Glomerular visceral epithelial cell (primary cell): ENCODE measurements at regions not wholly inside any gene's neighbourhood (a gene's known extent, or its start where the extent isn't known, plus 50 kb on each side); places are given as distances from the start of the nearest gene placed in this dataset.
"Not testable (repeated sequence)": the region's sequence is repeated elsewhere in the genome, so short reads cannot be mapped to it uniquely, and the experiment has no call there.

Experiments used
- DNase-seq: peaks from one replicate; pipeline ENCODE4 v3.0.0-alpha.2; 2016; ENCODE audit errors: extremely low spot score

DNA sequence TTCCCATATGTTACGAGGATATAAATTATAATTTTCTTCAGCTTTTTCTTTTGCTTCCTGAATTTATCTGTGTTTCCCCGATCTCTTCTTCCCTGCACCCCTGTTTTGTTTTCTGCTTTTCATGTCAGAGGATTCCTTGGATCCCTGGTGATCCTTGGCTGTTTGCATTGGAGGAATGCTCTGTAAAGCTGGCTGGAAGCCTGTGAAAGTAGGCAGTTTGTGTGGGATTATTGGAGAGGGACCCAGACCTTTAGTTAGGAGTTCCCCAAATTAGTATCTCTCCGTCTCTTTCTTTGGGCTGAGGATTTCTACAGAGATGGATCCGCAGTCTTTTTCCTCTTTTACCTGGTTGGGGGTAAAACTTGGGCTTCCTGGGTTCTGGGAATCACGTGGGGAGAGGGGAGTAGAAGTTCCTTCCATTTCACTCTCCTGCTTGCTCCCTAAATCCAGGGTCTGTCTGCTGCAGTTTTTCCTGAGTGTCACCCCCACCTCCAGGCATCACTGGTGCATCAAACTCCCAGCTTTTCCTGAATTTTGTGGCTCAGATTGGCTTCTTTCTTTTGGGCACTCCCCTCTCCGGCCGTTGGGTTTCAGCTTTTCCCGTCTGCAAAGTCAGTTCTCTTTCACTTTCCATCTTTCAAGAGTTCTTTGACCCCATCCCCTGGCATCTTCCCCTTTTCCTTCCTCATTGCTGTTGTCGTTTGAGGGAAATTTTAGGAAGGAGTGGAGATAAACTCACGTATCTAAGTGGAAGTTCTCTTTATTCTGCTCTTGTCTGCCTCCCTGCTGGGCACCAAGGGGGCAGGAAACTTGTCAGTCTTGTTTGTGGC is 79.1 kb upstream of the ALX4 start:
- no peak for DNase-seq

- no peak for DNase-seq
Observed at GRCh38 chr11:44389963-44390605, 80.1 kb upstream of the ALX4 start.

DNA sequence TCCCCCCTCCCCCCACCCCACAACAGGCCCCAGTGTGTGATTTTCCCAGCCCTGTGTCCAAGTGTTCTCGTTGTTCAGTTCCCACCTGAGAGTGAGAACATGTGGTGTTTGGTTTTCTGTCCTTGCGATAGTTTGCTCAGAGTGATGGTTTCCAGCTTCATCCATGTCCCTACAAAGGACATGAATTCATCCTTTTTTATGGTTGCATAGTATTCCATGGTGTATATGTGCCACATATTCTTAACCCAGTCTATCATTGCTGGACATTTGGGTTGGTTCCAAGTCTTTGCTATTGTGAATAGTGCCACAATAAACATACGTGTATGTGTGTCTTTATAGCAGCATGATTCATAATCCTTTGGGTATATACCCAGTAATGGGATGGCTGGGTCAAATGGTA is 81.1 kb upstream of the ALX4 start:
- not testable (repeated sequence) for DNase-seq

DNA sequence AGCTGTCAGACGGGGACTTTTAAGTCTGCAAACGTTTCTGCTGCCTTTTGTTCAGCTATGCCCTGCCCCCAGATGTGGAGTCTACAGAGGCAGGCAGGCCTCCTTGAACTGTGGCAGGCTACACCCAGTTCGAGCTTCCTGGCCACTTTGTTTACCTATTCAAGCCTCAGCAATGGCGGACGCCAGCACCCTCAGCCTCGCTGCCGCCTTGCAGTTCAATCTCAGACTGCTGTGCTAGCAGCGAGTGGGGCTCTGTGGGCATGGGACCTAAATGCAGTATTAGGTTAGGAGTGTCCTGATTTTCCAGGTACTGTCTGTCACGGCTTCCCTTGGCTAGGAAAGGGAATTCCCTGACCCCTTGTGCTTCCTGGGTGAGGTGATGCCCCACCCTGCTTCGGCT is 86.8 kb upstream of the ALX4 start:
- DNase-seq = not testable (repeated sequence)

GRCh38 chr11:44397586-44398178 is 87.7 kb upstream of the ALX4 start:
- no peak for DNase-seq

DNA sequence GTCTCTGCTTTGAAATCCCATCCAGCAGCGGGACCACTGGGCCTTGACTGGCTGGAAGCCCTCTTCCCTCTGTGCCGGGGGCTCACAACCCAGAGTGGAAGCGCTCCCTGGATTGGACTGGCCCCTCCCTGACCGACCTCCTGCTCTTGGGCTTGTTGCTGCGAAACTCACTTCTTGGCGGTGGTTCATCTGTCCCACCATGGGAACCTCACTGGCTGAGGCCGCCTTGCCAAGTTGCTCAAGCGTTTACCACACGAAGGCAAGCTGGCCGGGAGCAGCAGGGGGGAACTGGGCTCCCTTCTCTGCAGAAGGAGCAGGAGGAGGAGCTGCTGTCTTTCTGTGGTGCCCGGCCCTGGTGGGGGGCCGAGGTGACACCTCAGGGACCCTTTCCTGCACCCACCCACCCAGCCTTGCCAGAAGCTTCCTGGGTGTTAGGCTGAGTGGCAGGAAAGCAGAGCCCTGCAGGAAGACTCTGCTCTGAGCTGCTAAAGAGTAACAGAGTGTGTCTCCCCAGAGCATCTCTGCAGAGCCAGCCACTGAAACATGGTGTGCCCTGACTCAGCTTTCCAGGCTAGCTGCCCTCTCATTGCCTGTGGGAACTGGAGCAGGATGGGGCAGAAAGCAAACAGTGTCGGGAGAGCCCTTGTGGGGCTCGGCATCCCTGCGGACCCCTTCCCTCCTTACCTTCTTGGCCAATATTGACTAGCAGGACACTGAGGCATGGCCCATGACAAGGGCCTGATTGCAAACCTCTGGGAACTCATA is 88.5 kb upstream of the ALX4 start:
- peak; percentile 29 for DNase-seq

DNA sequence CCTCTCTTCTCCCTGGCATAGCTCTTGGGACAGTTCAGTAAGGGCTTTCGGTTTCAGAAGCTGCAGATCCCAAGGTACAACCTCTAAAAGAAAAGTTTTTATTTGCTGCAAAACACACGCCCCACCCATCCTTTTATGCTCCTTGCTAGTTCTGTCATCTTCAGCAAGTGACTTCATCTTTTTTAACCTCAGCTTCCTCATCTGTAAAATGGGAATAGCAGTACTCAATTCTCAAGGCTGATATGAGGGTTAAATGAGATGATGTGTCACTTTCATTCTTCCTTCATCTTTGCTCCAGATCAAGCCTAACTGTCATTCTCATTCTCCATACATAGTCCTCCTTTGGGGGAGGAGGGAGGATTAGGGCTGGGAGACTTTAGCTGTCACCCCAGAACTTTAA is 90.0 kb upstream of the ALX4 start:
- no peak for DNase-seq

DNA sequence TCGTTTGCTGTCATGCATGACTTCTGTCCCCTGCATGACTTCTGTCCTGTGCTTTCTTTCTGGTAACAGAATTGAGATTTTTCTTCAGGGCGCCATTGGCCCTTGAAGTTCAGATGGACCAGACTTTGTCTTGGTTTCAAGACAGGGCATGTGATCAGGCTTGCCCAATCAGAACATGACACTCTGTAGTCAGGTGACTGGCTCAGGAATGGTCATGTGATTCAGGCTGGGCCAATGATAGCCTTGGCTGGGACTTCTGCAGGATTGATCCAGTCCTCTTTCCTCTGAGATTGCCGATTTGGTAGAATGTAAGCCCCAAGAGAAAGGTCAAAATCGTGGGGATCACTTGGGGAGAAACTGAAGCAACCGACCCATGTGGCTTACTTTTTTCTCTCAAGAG is 90.5 kb upstream of the ALX4 start:
- no peak for DNase-seq

- DNase-seq = no peak
Observed at GRCh38 chr11:44402466-44403075, 92.6 kb upstream of the ALX4 start.

DNA sequence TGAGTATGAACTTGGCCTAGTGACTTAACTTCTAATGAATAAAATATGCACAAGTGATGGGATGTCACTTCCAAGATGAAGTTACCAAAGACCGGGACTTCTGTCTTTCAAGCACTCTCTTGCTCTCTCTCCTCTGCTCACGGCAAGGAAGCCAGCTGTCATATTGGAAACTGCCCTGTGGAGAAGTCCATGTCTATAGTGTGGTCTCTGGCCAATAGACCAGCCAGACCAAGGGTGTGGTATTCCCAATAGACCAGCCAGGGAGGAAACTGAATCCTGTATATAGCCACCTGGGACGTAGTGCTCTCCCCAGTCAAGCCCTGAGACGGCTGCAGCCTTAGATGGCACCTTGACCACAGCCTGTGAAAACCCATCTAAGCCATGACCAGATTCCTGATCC is 93.2 kb upstream of the ALX4 start:
- DNase-seq = no peak

DNA sequence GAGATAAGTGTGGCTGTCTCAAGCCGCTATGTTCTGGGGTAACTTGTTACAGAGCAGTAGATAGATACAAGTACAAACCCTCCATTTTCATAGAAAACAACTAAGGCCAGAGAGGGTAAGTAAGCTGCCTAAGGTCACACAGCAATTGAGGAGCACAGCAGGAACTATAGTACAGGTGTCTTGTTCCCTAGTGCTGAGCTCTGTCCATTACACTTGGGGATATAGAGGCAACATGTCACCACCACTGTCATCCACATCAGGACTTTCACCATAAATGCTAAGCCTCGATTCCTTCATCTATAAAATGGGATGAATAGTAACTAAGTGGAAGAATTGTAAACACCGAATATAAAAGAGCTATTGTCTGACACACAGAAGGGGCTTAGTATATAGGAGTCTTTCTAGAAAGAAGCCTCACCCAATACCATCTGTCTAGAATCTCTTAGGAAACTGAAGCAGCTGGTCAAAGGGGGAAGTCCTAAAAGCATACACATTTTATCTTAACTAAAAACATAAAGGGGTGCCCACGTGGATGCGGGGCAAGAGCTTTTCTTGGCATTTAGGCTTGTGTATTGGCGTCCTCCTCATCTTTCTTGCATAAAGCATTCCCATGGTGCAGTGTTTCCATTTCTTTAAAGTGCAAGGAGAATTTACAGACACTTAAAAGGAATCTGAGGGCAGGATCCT is 93.8 kb upstream of the ALX4 start:
- DNase-seq = no peak

GRCh38 chr11:44404301-44404700 is 94.4 kb upstream of the ALX4 start:
- DNase-seq = no peak

DNA sequence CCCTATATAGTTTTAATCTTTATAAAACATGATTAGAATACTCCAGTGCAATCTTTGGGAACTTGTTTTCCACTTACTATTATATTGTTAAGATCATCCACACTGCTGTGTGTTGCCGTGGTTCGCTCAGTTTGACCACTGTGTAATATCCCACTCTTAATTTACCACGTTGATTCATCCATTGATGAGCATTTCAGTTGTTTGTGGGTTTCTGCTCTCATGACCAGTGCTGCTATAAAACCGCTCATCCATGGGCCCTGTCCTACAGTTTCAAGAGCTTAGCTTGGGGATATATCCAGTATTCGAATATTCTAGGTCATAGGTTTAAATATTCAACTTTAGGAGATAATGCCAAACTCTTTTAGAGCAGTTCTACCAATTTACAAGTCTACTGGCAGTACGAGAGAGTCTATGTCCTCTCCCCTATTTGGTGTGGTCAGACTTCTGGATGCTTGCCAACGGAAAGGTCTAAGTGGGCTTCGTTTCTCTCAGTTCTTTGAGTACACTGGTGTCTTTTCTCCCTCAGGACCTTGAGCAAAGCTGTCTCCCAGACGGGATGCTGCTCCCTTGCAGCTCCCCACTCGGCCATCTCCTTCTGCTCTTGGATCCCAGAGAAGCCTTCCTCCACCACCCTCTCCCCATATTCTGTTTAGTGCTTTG is 94.9 kb upstream of the ALX4 start:
- DNase-seq = peak; percentile 7

DNA sequence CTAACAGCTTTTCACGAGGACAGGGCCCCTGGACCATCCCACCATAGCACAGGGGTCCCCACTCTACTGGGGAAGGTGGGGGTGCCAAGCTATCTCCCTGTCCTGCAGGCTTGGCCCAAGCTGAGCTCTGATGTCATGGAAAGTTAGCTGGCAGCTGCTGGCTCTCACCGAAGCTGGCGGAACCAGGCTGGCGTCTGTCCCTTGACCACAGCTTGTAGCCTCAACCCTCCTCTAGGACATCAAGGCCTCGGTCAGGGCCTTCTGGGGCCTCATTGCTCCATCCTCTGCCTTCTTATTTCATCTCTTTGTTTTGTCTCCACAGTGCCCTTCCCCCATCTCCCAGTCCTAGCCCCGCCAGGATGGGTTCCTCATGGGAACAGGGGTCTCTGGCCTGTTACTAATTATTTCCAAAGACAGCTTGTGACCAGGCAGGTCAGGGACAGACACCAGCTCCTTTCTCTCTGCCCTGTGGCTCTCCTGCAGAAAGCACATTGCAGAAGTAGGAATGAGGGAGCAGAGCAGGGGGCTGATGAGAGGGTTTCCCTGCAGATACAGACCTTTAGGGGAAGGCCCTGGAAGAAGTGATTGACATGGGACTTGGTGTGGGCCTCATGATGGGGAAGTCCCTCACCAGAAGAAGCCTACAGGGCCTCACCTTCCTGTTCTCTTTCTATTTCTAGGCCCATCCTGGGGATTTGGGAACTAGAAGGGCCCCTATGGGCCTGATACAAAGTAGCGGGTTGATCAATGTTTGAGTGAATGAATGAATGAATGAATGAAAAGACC is 97.5 kb upstream of the ALX4 start:
- DNase-seq = no peak

DNA sequence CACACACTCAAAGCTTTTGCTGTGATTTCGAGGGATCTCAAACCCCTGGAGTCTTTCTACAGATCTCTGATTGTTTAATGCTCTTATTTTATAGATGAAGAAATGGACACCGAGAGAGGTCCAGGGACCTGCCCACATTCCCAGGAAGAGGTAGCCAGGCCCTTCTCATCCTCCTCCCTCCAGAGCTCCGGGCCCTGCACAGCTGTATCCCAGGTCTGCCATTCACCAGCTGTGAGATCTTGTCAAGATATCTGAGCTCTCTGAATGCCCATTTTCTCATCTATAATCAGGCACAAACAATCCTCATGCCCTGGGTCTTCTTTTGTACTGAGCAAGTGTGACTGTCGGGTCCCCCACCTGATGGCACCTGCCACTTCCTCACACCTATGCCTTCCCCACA is 98.2 kb upstream of the ALX4 start:
- no peak for DNase-seq

GRCh38 chr11:44408711-44409470 is 99.0 kb upstream of the ALX4 start:
- peak; percentile 2 for DNase-seq

- DNase-seq = no peak
Observed at GRCh38 chr11:44409558-44410236, 99.8 kb upstream of the ALX4 start.

DNA sequence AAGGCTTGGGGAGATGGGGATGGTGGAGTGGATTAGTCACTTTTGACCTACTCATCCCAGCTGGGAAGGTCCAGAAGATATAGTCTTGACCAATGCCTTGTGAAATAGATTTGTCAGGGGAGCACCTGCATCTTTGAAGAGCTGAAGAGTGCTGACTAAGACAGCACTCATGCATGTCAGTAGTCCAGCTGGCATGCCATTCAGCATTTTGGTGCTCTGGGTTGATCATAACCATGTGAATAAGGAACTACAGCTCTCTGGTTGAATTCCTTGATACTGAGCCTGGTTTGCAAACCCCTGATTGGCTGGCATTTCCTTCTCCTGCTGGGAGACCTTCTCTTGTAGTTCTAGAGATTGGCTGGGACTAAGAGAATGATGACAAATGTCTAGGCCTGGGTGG is 106.8 kb upstream of the ALX4 start:
- DNase-seq = peak; percentile 59
